Adrenal gland (tissue), 5 donors: ENCODE measurements at regions not wholly inside any gene's neighbourhood (a gene's known extent, or its start where the extent isn't known, plus 50 kb on each side); places are given as distances from the start of the nearest gene placed in this dataset.

Experiments used
- POLR2A ChIP-seq, 2 donors: fragments of 450-650 bp; IDR thresholded peaks; one replicate each; pipeline ENCODE4 v1.6.1; 2017; ENCODE audit warnings: antibody characterized with exemption in 2 of 2, mild to moderate bottlenecking in 2 of 2, moderate library complexity in 1 of 2
- TF ChIP-seq, protein P1 (sequence below), 6 experiments: fragments of 450-650 bp in 4 of 6; fragments of 200-600 bp in 2 of 6; sonication (generic) in 1 of 6; IDR thresholded peaks; 1 replicate in 5 of 6; 2 replicates in 1 of 6; pipeline versions ENCODE4 v1.5.1 to v1.8.0; 2016 to 2021; ENCODE audit warnings: antibody characterized with exemption in 6 of 6, mild to moderate bottlenecking in 2 of 6, moderate library complexity in 1 of 6
- donor health status: DM: no; HTN: no; CAD: no.

GRCh38 chr2:13180729-13181128, 464.0 kb downstream of the TRIB2 start:
- TF ChIP-seq, protein P1, sequence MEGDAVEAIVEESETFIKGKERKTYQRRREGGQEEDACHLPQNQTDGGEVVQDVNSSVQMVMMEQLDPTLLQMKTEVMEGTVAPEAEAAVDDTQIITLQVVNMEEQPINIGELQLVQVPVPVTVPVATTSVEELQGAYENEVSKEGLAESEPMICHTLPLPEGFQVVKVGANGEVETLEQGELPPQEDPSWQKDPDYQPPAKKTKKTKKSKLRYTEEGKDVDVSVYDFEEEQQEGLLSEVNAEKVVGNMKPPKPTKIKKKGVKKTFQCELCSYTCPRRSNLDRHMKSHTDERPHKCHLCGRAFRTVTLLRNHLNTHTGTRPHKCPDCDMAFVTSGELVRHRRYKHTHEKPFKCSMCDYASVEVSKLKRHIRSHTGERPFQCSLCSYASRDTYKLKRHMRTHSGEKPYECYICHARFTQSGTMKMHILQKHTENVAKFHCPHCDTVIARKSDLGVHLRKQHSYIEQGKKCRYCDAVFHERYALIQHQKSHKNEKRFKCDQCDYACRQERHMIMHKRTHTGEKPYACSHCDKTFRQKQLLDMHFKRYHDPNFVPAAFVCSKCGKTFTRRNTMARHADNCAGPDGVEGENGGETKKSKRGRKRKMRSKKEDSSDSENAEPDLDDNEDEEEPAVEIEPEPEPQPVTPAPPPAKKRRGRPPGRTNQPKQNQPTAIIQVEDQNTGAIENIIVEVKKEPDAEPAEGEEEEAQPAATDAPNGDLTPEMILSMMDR (IDR thresholded peaks at IDR 0.05) = no peak
- no peak for TF ChIP-seq POLR2A (IDR thresholded peaks at IDR 0.05)
